Hepatocyte (in vitro differentiated cells): ENCODE measurements at regions not wholly inside any gene's neighbourhood (a gene's known extent, or its start where the extent isn't known, plus 50 kb on each side); places are given as distances from the start of the nearest gene placed in this dataset.
"Not testable (repeated sequence)": the region's sequence is repeated elsewhere in the genome, so short reads cannot be mapped to it uniquely, and the experiment has no call there.

Experiments used
- CTCF ChIP-seq: fragments of 200-600 bp; sonication (generic); IDR thresholded peaks from 2 replicates; pipeline ENCODE4 v1.5.1; 2016; ENCODE audit warnings: antibody characterized with exemption, mild to moderate bottlenecking; ENCODE audit not compliant: poor library complexity
- EZH2 ChIP-seq: fragments of 200-600 bp; sonication (generic); IDR thresholded peaks from 2 replicates; pipeline ENCODE4 v1.6.1; 2016; ENCODE audit warnings: antibody characterized with exemption, mild to moderate bottlenecking, borderline replicate concordance
- EZH2phosphoT487 ChIP-seq: fragments of 200-600 bp; sonication (generic); IDR thresholded peaks from one replicate; pipeline ENCODE4 v1.6.1; 2018; ENCODE audit warnings: antibody characterized with exemption, mild to moderate bottlenecking, low read depth, moderate library complexity; ENCODE audit not compliant: unreplicated experiment, severe bottlenecking

DNA sequence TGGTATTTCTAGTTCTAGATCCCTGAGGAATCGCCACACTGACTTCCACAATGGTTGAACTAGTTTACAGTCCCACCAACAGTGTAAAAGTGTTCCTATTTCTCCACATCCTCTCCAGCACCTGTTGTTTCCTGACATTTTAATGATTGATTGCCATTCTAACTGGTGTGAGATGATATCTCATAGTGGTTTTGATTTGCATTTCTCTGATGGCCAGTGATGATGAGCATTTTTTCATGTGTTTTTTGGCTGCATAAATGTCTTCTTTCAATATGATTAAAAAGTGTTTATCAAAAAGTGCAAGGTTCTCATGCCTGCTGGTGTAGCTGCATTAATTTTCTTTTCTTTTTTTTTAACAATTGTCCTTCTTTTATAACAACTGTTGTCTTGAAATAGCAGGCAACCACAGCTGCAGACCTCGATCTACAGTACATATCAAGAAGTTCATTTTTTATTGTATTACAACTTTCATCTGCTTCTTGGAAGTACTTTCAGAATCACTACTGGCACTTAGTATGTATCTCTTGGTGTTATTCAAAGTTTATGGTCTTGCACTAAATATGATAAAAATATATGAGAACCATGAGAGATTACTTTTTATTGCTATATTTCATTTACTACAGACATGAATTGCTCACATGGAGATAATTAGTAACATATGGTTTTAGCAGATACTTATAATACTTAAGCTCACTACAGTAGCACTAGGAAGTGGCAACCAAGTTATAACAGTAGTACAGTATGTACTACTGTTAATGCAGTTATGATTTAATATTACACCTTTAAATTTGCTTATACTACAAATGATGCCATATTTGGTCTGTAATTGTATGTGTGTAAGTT, 358.0 kb downstream of the ETV1 start:
- not testable (repeated sequence) for TF ChIP-seq CTCF, EZH2phosphoT487, EZH2
